ENCODE measurements at regions not wholly inside any gene's neighbourhood (a gene's known extent, or its start where the extent isn't known, plus 50 kb on each side); places are given as distances from the start of the nearest gene placed in this dataset.

DNA sequence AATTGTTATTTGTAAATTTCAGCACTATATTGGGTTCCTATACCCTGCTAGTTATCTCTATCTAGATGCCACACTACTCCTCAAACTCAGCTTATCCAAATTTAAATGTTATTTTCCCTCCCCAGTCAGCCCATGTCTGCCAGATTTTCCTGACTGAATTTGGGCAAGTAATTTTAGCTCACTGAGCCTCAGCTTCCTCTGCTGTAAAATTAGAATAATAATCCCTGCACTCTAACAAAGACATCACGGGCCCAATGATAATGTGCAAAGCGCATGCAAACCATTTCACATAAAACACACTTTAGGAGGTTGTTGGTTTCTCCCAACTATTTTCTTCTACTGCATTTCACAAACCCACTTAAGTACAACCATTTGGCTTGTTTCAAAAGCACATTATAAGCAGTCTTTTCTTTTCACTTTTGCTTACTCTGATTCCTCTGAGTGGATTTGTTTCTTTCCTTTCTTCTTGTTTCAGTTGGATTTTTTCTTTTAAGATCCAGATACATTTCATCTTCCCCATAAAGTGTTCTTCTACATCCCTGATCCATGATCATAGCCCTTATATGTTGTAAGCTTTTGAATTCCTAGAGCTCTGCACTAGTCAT, 152.8 kb upstream of the DPT start:
- TF ChIP-seq ARNTL (CRISPR knock-in tag; IDR thresholded peaks at IDR 0.05; ENCODE audit: borderline replicate concordance, low read depth) (no peak), SNAI2 (CRISPR knock-in tag; IDR thresholded peaks at IDR 0.05) (no peak), ZFP3 (CRISPR knock-in tag; IDR thresholded peaks at IDR 0.05) (no peak), ZNF565 (CRISPR knock-in tag; conservative IDR thresholded peaks at IDR 0.05; ENCODE audit: low read depth) (no peak), RARB (CRISPR knock-in tag; IDR thresholded peaks at IDR 0.05) (no peak), GLIS3 (CRISPR knock-in tag; IDR thresholded peaks at IDR 0.05) (no peak), TOX (CRISPR knock-in tag; IDR thresholded peaks at IDR 0.05; ENCODE audit: borderline replicate concordance) (no peak), OSR1 (CRISPR knock-in tag; IDR thresholded peaks at IDR 0.05) (no peak), CSDC2 (CRISPR knock-in tag; IDR thresholded peaks at IDR 0.05) (no peak), ESRRG (CRISPR knock-in tag; IDR thresholded peaks at IDR 0.05) (no peak)
- TF ChIP-seq, protein P1, sequence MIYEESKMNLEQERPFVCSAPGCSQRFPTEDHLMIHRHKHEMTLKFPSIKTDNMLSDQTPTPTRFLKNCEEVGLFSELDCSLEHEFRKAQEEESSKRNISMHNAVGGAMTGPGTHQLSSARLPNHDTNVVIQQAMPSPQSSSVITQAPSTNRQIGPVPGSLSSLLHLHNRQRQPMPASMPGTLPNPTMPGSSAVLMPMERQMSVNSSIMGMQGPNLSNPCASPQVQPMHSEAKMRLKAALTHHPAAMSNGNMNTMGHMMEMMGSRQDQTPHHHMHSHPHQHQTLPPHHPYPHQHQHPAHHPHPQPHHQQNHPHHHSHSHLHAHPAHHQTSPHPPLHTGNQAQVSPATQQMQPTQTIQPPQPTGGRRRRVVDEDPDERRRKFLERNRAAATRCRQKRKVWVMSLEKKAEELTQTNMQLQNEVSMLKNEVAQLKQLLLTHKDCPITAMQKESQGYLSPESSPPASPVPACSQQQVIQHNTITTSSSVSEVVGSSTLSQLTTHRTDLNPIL (CRISPR knock-in tag; IDR thresholded peaks at IDR 0.05; ENCODE audit: low read depth) = no peak
- TF ChIP-seq, protein P2, sequence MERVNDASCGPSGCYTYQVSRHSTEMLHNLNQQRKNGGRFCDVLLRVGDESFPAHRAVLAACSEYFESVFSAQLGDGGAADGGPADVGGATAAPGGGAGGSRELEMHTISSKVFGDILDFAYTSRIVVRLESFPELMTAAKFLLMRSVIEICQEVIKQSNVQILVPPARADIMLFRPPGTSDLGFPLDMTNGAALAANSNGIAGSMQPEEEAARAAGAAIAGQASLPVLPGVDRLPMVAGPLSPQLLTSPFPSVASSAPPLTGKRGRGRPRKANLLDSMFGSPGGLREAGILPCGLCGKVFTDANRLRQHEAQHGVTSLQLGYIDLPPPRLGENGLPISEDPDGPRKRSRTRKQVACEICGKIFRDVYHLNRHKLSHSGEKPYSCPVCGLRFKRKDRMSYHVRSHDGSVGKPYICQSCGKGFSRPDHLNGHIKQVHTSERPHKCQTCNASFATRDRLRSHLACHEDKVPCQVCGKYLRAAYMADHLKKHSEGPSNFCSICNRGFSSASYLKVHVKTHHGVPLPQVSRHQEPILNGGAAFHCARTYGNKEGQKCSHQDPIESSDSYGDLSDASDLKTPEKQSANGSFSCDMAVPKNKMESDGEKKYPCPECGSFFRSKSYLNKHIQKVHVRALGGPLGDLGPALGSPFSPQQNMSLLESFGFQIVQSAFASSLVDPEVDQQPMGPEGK (CRISPR knock-in tag; IDR thresholded peaks at IDR 0.05; ENCODE audit: borderline replicate concordance) = no peak
- TF ChIP-seq, protein P3, sequence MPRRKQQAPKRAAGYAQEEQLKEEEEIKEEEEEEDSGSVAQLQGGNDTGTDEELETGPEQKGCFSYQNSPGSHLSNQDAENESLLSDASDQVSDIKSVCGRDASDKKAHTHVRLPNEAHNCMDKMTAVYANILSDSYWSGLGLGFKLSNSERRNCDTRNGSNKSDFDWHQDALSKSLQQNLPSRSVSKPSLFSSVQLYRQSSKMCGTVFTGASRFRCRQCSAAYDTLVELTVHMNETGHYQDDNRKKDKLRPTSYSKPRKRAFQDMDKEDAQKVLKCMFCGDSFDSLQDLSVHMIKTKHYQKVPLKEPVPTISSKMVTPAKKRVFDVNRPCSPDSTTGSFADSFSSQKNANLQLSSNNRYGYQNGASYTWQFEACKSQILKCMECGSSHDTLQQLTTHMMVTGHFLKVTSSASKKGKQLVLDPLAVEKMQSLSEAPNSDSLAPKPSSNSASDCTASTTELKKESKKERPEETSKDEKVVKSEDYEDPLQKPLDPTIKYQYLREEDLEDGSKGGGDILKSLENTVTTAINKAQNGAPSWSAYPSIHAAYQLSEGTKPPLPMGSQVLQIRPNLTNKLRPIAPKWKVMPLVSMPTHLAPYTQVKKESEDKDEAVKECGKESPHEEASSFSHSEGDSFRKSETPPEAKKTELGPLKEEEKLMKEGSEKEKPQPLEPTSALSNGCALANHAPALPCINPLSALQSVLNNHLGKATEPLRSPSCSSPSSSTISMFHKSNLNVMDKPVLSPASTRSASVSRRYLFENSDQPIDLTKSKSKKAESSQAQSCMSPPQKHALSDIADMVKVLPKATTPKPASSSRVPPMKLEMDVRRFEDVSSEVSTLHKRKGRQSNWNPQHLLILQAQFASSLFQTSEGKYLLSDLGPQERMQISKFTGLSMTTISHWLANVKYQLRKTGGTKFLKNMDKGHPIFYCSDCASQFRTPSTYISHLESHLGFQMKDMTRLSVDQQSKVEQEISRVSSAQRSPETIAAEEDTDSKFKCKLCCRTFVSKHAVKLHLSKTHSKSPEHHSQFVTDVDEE (CRISPR knock-in tag; IDR thresholded peaks at IDR 0.05) = no peak
- TF ChIP-seq, protein P4, sequence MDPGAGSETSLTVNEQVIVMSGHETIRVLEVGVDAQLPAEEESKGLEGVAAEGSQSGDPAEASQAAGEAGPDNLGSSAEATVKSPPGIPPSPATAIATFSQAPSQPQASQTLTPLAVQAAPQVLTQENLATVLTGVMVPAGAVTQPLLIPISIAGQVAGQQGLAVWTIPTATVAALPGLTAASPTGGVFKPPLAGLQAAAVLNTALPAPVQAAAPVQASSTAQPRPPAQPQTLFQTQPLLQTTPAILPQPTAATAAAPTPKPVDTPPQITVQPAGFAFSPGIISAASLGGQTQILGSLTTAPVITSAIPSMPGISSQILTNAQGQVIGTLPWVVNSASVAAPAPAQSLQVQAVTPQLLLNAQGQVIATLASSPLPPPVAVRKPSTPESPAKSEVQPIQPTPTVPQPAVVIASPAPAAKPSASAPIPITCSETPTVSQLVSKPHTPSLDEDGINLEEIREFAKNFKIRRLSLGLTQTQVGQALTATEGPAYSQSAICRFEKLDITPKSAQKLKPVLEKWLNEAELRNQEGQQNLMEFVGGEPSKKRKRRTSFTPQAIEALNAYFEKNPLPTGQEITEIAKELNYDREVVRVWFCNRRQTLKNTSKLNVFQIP (CRISPR knock-in tag; IDR thresholded peaks at IDR 0.05; ENCODE audit: borderline replicate concordance, low read depth) = no peak
